Superior temporal gyrus (tissue), 1 donor: ENCODE measurements at regions not wholly inside any gene's neighbourhood (a gene's known extent, or its start where the extent isn't known, plus 50 kb on each side); places are given as distances from the start of the nearest gene placed in this dataset.
A peak's percentile ranks its signal among the peaks of the same experiment; 100 is the strongest.

Experiments used
- DNase-seq: peaks from one replicate; pipeline ENCODE4 v3.0.0-alpha.2; 2016; ENCODE audit errors: extremely low spot score

- DNase-seq, result no peak
Observed at GRCh38 chr10:7507887-7508726, 97.3 kb upstream of the SFMBT2 start.

GRCh38 chr10:7506571-7506970 is 95.7 kb upstream of the SFMBT2 start:
- no peak for DNase-seq

GRCh38 chr10:7505196-7505595 is 94.4 kb upstream of the SFMBT2 start:
- DNase-seq, result no peak

DNA sequence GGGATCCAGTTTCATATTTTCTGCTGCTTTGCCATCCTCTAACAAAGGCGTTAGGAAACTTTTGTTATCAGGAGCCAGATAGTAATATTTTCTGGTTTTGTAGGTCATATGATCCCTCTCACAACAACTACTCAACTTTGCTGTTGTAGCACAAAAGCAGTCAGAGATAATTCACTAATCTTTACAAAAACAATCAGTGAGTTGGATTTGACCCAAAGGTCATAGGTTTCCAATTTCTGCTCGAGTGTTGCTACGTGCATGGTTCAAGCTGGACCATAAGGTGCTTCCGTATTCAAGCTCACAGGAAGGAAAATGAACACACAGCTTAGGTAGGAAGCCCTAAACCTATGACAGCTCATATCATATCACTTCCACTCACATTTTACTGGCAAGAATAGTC is 92.4 kb upstream of the SFMBT2 start:
- DNase-seq, result no peak

DNA sequence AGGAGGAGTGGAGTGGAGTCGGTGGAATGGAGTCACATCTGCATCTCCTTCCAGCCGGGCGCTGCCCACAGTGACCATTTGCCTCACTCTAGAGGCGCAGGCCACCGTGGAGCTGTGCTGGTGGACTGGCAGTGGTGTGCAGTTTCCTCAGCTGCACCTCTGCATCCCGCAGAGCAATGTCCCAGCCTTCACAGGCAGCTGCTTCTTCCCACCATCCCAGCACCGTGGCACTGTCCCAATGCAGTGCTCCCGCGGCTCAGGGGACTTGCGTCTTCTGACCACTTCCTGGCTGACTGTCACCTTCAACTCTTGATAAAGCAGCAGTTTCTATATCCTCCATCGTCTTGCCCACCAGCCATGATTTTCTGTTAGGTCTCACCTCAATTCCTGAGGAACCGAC is 90.3 kb upstream of the SFMBT2 start:
- DNase-seq, result no peak

- DNase-seq, result no peak
Observed at GRCh38 chr10:7498111-7498510, 87.3 kb upstream of the SFMBT2 start.

- no peak for DNase-seq
Observed at GRCh38 chr10:7493996-7494395, 83.2 kb upstream of the SFMBT2 start.

DNA sequence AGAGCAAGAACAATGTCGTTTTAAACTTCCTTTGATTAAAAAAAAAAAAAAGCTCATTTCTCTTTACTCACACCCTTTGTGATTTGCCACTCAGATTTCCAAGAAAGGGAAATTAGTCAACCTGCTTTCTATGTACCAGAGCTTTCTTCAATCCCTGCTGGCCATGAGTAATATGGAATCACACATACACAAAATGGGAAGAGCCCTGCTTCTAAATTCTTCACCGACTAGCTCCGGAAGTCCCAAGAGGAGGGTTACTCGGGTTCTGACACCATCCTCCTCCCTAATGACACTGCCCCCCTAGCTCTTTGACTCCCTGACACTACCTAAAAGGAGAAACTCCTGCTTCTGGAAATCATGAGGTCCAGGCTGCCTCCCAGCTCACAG is 81.8 kb upstream of the SFMBT2 start:
- no peak for DNase-seq

- no peak for DNase-seq
Observed at GRCh38 chr10:7491949-7492659, 81.3 kb upstream of the SFMBT2 start.

DNA sequence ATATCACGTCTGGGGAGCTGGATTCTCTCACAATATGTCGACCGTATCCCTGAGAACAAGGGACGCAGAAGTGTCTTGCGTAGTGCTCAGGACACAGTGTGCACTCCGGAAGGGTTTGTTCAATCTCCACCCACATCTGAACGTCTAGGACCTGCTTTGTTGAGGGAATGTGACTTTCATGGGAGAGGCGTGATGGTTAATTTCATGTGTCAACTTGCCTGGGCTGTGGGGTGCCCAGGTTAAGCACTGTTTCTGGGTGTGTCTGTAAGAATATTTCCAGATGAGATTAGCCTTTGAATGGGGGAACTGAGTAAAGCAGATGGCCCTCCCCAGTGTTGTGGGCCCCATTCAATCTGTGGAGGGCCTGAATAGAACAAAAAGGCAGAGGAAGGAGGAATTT is 80.4 kb upstream of the SFMBT2 start:
- DNase-seq, result no peak

DNA sequence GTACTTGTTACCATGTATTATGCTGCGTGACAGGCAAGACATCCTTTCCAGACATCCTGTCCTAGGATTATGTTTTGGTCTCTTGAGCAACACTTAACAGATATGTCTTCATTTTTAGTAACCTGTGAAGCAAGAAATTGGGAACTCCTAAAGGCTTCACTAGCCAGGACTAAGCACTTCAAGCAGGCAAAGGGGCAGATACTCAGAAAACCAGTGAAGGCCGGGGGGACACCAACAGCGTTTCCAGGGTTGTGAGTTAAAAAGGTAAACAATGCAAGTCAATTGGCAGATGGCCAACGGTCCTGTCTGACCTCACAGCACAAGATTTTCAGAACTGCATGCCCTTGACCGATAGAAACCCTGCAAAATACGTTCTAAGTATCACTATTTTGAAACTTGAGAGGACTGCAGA is 77.6 kb upstream of the SFMBT2 start:
- no peak for DNase-seq

- no peak for DNase-seq
Observed at GRCh38 chr10:7487528-7487927, 76.7 kb upstream of the SFMBT2 start.

GRCh38 chr10:7486528-7486927 is 75.7 kb upstream of the SFMBT2 start:
- DNase-seq, result no peak

- DNase-seq, result peak; percentile 34
Observed at GRCh38 chr10:7485799-7486198, 75.0 kb upstream of the SFMBT2 start.

DNA sequence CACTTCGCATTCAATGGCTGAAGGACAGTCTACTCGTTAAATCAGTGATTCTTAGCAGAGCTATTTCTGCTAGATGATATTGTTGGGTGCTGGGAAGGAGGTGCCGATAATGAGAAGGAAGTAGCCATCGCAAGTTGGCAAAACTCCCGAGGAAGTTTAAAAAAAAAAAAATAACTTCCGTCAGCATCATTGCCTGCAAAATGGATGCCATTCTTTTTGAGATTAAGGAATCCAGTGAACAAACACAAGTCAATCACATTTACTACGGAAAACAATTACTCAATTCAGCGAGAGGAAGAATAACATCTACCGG is 74.4 kb upstream of the SFMBT2 start:
- peak; percentile 48 for DNase-seq

DNA sequence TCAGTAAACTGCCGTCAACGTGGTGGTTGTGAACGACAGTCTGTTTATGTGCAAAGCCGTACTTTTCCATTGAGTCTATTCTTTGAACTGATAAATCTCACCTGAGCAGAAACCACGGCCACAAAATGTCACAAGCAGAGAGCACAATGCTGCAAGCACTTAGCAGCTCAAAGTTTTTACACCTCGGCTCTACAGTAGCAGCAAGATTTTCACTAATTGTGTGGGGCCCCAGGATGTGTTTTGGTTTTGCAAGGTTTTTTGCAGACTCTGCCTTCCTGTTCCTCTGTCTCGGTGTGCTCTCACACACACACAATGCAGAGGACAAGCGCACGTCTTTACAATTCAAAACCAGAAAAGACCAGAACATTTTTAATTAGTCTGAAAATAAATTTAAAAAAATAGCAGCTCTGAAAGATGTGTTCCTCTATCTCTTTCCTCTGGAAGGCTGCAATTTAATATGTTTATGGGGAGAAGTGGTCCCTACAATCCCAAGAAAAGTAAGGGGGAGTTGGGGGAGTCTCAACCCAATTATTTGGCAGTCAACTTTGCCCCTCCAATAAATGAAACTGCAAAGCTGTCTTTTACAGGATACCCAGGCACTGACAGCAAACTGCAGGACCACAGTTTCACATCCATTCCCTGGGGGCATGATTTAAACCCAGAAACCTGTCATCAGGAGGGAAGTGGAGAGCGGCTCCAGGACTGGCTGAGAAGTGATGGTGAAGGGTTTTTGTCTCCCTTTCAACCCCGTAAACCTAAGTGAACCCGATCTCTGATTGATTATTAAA is 73.8 kb upstream of the SFMBT2 start:
- DNase-seq, result no peak

DNA sequence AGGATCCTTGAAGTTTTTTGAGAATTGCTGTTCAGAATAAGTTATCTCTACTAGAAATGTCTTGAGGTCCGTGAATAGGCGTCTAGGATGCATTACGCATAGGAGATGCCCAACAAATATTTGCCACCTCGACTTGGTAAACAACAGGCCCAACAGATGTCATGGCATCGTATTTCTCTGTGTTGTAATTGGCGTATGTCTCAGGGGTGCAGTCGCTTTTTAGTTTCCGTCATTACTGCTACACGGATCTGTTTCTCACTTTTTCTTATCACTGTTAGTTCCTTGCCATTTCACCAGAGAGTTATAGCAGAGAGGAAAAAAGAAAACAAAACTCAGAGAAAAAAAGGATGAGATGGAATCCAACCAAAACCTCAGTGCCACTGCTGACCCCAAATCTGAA is 73.0 kb upstream of the SFMBT2 start:
- DNase-seq, result no peak

GRCh38 chr10:7482992-7483391 is 72.2 kb upstream of the SFMBT2 start:
- no peak for DNase-seq

DNA sequence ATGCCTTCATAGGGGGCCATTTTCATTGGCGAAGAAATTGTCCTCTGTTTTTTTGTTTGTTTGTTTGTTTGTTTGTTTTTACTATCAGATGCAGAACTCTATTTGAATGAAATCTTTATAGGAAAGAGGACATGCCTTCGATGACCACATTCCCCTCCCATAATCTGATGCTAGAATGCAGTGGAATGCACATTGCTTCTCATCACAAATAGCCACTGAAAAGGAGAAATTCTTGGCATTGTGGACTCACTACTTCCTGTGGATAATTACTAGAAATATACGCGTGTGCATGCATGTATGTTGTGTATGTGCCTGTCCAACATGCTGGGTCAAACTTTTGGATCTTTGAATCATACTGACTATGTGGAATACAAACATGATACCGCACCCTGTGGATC is 70.5 kb upstream of the SFMBT2 start:
- no peak for DNase-seq

DNA sequence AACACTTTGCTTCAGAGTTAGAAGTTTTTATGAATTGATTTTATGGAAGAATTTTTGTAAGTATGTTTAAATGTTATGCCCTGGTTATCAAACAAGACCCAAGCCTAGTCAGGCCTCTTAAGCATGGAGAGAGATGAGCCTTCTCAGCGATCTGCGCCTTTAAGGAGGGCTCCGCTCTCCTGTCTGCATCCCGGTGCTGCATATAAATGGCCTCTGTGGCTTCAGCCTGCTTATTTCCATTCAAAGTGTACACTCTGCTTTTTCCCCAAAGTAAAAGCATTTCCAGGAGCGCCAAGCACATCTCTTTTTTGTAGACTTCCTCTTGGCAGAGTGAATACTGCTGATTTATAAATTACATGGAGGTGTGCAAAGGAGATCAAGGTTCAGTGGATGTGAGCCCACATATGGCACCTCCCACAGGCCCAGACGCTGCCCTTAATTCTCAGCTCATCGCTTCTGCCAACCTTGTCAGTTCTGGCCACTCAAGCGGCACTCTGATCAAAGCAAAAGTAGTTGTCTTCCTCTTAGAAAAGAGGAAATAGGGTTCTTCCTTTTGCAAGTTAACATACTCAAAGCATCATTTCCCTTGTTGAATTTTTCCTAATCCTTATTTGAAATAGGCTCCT is 70.0 kb upstream of the SFMBT2 start:
- DNase-seq, result no peak

- DNase-seq, result no peak
Observed at GRCh38 chr10:7479861-7480598, 69.2 kb upstream of the SFMBT2 start.
